Muscle layer of duodenum (tissue), 2 donors: ENCODE measurements at regions not wholly inside any gene's neighbourhood (a gene's known extent, or its start where the extent isn't known, plus 50 kb on each side); places are given as distances from the start of the nearest gene placed in this dataset.

Experiments used
- H3K27ac ChIP-seq: one replicate; pipeline ENCODE4 v1.7.0; 2013; ENCODE audit warnings: mild to moderate bottlenecking, low read length
- H3K27me3 ChIP-seq: one replicate; pipeline ENCODE4 v1.7.0; 2013; ENCODE audit warnings: low read depth, mild to moderate bottlenecking, control low read depth, low read length
- H3K36me3 ChIP-seq, 2 donors: one replicate each; pipeline ENCODE4 v1.7.0; 2013; ENCODE audit warnings: low read length in 2 of 2, control low read depth in 1 of 2, mild to moderate bottlenecking in 1 of 2; ENCODE audit not compliant: insufficient read depth in 2 of 2, control insufficient read depth in 1 of 2
- H3K4me1 ChIP-seq, 2 donors: one replicate each; pipeline ENCODE4 v1.7.0; 2013; ENCODE audit warnings: low read length in 2 of 2, mild to moderate bottlenecking in 2 of 2, control low read depth in 1 of 2, moderate library complexity in 1 of 2; ENCODE audit not compliant: insufficient read depth in 2 of 2, control insufficient read depth in 1 of 2
- H3K4me3 ChIP-seq, 2 donors: one replicate each; pipeline ENCODE4 v1.7.0; 2013; ENCODE audit warnings: low read length in 2 of 2, low read depth in 1 of 2, mild to moderate bottlenecking in 1 of 2
- H3K9me3 ChIP-seq, 2 donors: one replicate each; pipeline ENCODE4 v1.7.0; 2013; ENCODE audit warnings: low read length in 2 of 2, control low read depth in 1 of 2, mild to moderate bottlenecking in 1 of 2; ENCODE audit not compliant: control insufficient read depth in 1 of 2
- donor health status: healthy.

GRCh38 chr10:107618504-107618994 is 454.0 kb upstream of the SORCS1 start:
- no peak overlapping the region for H3K27ac ChIP-seq
- H3K9me3 ChIP-seq: no peaks in the 10 kb centered on the region
- no peaks in the 10 kb centered on the region for H3K27me3 ChIP-seq
- no peaks in the 10 kb centered on the region for H3K36me3 ChIP-seq
- H3K4me3 ChIP-seq: no peak overlapping the region
- no peaks in the 10 kb centered on the region for H3K4me1 ChIP-seq

- H3K4me1 ChIP-seq: no peaks in the 10 kb centered on the region
- H3K36me3 ChIP-seq: no peaks in the 10 kb centered on the region
- no peak overlapping the region for H3K27ac ChIP-seq
- H3K9me3 ChIP-seq: no peaks in the 10 kb centered on the region
- no peak overlapping the region for H3K4me3 ChIP-seq
- no peaks in the 10 kb centered on the region for H3K27me3 ChIP-seq
Measured at GRCh38 chr10:107616463-107617410, 452.2 kb upstream of the SORCS1 start.

GRCh38 chr10:107616031-107616430 is 451.5 kb upstream of the SORCS1 start:
- Histone ChIP-seq H3K4me1 (no peaks in the 10 kb centered on the region), H3K27ac (no peak overlapping the region), H3K36me3 (no peaks in the 10 kb centered on the region), H3K9me3 (no peaks in the 10 kb centered on the region), H3K4me3 (no peak overlapping the region), H3K27me3 (no peaks in the 10 kb centered on the region)

- H3K27me3 ChIP-seq: no peaks in the 10 kb centered on the region
- no peaks in the 10 kb centered on the region for H3K9me3 ChIP-seq
- H3K27ac ChIP-seq: no peak overlapping the region
- no peaks in the 10 kb centered on the region for H3K36me3 ChIP-seq
- H3K4me1 ChIP-seq: no peaks in the 10 kb centered on the region
- H3K4me3 ChIP-seq: no peak overlapping the region
Measured at GRCh38 chr10:107614939-107615685, 450.6 kb upstream of the SORCS1 start.

GRCh38 chr10:107611115-107611514 is 446.6 kb upstream of the SORCS1 start:
- no peaks in the 10 kb centered on the region for H3K4me1 ChIP-seq
- no peaks in the 10 kb centered on the region for H3K36me3 ChIP-seq
- no peaks in the 10 kb centered on the region for H3K27me3 ChIP-seq
- H3K9me3 ChIP-seq: no peaks in the 10 kb centered on the region
- H3K27ac ChIP-seq: no peak overlapping the region
- H3K4me3 ChIP-seq: no peak overlapping the region

- Histone ChIP-seq H3K27ac (no peak overlapping the region), H3K9me3 (peaks cover 5 to 16% of the 10 kb centered on the region in 2 donors), H3K4me1 (no peaks in the 10 kb centered on the region), H3K27me3 (no peaks in the 10 kb centered on the region), H3K36me3 (no peaks in the 10 kb centered on the region), H3K4me3 (no peak overlapping the region)
Measured at GRCh38 chr10:107589081-107589480, 424.6 kb upstream of the SORCS1 start.

GRCh38 chr10:107585630-107586029 is 421.1 kb upstream of the SORCS1 start:
- Histone ChIP-seq H3K4me3 (no peak overlapping the region), H3K27me3 (no peaks in the 10 kb centered on the region), H3K4me1 (no peaks in the 10 kb centered on the region), H3K9me3 (peaks cover 5 to 16% of the 10 kb centered on the region in 2 donors), H3K27ac (no peak overlapping the region), H3K36me3 (no peaks in the 10 kb centered on the region)

GRCh38 chr10:107583974-107584373 is 419.5 kb upstream of the SORCS1 start:
- H3K27ac ChIP-seq: no peak overlapping the region

GRCh38 chr10:107579970-107580369 is 415.5 kb upstream of the SORCS1 start:
- no peak overlapping the region for H3K4me3 ChIP-seq
- no peaks in the 10 kb centered on the region for H3K9me3 ChIP-seq
- no peaks in the 10 kb centered on the region for H3K4me1 ChIP-seq
- no peaks in the 10 kb centered on the region for H3K36me3 ChIP-seq
- no peaks in the 10 kb centered on the region for H3K27me3 ChIP-seq
- no peak overlapping the region for H3K27ac ChIP-seq

More at GRCh38 chr10:107583974-107584373, 419.5 kb upstream of the SORCS1 start:
- no peak overlapping the region for H3K4me3 ChIP-seq
- H3K27me3 ChIP-seq: no peaks in the 10 kb centered on the region
- H3K36me3 ChIP-seq: no peaks in the 10 kb centered on the region
- H3K4me1 ChIP-seq: no peaks in the 10 kb centered on the region
- H3K9me3 ChIP-seq: peaks cover 5 to 16% of the 10 kb centered on the region in 2 donors

GRCh38 chr10:107577221-107577620 is 412.7 kb upstream of the SORCS1 start:
- no peak overlapping the region for H3K4me3 ChIP-seq
- H3K4me1 ChIP-seq: no peaks in the 10 kb centered on the region
- H3K27ac ChIP-seq: no peak overlapping the region
- no peaks in the 10 kb centered on the region for H3K36me3 ChIP-seq
- no peaks in the 10 kb centered on the region for H3K27me3 ChIP-seq
- no peaks in the 10 kb centered on the region for H3K9me3 ChIP-seq

- H3K36me3 ChIP-seq: no peaks in the 10 kb centered on the region
- no peak overlapping the region for H3K4me3 ChIP-seq
- H3K4me1 ChIP-seq: no peaks in the 10 kb centered on the region
- H3K27ac ChIP-seq: no peak overlapping the region
- H3K27me3 ChIP-seq: no peaks in the 10 kb centered on the region
- H3K9me3 ChIP-seq: no peaks in the 10 kb centered on the region
Measured at GRCh38 chr10:107576746-107577145, 412.2 kb upstream of the SORCS1 start.
